Tibial nerve (tissue), 4 donors: ENCODE measurements at regions not wholly inside any gene's neighbourhood (a gene's known extent, or its start where the extent isn't known, plus 50 kb on each side); places are given as distances from the start of the nearest gene placed in this dataset.

Source experiments
- EP300 ChIP-seq, 2 donors: sonication (generic); formaldehyde crosslinking; IDR thresholded peaks; one replicate each; pipeline ENCODE4 v1.6.1; 2017; ENCODE audit warnings: antibody characterized with exemption in 2 of 2, mild to moderate bottlenecking in 1 of 2
- POLR2A ChIP-seq, 2 donors: fragments of 450-650 bp; IDR thresholded peaks; one replicate each; pipeline ENCODE4 v1.6.1; 2017; ENCODE audit warnings: antibody characterized with exemption in 2 of 2, mild to moderate bottlenecking in 2 of 2, moderate library complexity in 2 of 2
- TF ChIP-seq, protein P1 (sequence below), 5 experiments: fragments of 200-600 bp in 3 of 5; fragments of 450-650 bp in 2 of 5; sonication (generic) in 3 of 5; IDR thresholded peaks; one replicate each; pipeline ENCODE4 v1.5.1; 2016 to 2019; ENCODE audit warnings: antibody characterized with exemption in 5 of 5, mild to moderate bottlenecking in 3 of 5, moderate library complexity in 2 of 5

DNA sequence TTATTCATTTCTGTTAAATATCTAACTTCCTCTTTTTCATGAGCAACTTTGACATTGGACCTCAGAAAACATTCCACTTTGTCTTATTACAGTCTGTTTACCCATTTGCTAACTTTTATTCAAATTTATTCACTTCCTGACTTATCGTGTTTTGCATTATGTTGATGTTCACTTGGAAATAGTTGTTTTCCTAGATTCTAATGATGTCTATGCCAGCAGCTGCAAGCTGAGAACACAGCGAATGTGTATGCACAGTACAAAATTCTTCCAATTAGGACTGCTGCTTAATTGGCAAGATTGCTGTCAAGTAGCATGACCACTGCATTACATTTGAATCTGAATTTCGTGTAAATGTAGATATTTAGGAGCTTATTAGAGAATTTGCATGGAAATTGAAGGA is 61.5 kb upstream of the GRIA4 start:
- TF ChIP-seq, protein P1, sequence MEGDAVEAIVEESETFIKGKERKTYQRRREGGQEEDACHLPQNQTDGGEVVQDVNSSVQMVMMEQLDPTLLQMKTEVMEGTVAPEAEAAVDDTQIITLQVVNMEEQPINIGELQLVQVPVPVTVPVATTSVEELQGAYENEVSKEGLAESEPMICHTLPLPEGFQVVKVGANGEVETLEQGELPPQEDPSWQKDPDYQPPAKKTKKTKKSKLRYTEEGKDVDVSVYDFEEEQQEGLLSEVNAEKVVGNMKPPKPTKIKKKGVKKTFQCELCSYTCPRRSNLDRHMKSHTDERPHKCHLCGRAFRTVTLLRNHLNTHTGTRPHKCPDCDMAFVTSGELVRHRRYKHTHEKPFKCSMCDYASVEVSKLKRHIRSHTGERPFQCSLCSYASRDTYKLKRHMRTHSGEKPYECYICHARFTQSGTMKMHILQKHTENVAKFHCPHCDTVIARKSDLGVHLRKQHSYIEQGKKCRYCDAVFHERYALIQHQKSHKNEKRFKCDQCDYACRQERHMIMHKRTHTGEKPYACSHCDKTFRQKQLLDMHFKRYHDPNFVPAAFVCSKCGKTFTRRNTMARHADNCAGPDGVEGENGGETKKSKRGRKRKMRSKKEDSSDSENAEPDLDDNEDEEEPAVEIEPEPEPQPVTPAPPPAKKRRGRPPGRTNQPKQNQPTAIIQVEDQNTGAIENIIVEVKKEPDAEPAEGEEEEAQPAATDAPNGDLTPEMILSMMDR (IDR thresholded peaks at IDR 0.05), result no peak
- no peak for TF ChIP-seq POLR2A (IDR thresholded peaks at IDR 0.05)
- no peak for TF ChIP-seq EP300 (IDR thresholded peaks at IDR 0.05)
